GDM1 (cell line): ENCODE measurements at regions not wholly inside any gene's neighbourhood (a gene's known extent, or its start where the extent isn't known, plus 50 kb on each side); places are given as distances from the start of the nearest gene placed in this dataset.

ENCODE experiments used
- DNase-seq: peaks from one replicate; lab custom pipeline; 2025; lab: John Stamatoyannopoulos, UW

DNA sequence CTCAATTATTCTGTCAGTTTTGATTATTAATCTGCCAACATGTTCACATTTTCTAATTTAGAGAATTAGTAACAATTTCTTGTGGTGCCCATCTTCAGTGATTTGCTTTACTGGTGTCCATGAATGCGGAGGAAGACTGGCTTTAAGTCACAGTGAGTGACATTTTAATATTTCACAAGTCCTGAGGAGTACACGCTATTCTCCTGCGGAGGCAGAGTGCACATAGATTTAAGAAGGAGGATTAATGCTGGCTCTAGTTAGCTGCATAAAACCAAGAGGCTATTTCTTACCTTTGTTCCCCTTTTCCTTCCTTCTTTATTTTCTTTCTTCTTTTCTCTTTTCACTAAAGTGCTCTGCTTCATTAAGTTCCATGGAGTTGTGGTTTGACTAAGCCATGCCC lies 495.2 kb upstream of the IGFBP7 start:
- DNase-seq: no peak

- no peak for DNase-seq
These were observed 492.0 kb upstream of the IGFBP7 start for GRCh38 chr4:57602141-57602540.

GRCh38 chr4:57591073-57591472 lies 480.9 kb upstream of the IGFBP7 start:
- no peak for DNase-seq

DNA sequence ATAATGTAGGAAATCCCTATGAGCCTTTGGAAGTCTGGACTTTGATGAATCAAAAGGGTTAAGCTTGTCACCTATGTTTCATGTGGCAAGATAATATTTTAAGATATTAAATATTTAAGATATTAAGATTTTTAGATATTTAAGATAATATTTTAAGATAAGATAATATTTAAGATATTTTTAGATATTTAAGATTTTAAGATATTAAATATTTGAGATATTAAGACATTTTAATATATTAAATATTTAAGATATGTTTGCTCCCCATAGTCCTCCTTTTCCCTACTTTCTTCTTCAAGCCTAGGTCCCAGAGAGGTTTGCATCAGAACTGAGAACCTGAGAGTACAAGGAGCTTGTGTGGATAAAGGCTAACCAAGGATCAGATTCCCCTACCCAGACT lies 478.4 kb upstream of the IGFBP7 start:
- DNase-seq: no peak

DNA sequence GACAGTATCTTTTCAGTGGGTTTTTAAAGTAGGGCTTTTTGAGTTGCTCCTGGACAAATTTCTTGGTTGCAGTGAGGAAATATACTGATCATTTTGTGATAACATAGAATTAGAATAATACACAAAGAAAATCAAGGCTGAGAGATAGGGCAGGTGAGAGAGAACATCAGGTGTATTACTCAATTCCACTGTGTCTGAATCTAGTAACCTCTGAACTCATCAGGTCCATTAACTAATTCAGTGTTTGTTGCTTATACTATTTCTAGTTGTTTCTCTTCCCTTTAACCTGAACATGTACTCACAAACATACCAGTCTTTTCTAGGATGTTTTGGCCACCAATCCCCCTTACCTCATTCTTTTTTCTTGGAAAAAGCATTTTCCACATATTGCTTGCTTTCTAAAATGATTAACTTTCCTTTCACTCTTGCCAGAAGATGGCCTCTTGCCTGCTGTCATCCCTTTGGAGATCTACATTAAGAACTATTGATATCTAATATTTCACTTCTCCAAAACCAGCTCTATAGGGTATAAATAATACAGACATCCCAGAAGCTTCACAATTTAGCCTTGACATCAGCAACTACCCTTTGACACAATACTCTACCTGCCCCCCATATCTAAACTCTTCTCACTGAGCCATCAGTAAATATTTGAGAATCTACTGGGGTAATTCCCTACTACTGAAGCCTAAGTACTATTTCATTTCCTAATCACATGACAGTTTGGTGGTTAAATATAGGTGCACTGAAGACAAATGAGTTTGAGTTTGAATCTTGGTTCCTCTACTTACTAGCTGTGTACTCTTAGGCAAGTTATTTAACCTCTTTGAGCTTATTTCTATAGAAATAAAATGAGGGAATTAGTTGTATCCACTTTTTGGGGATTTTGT lies 470.8 kb upstream of the IGFBP7 start:
- DNase-seq: no peak

GRCh38 chr4:57575426-57575825 lies 465.2 kb upstream of the IGFBP7 start:
- DNase-seq: no peak

- DNase-seq: no peak
These were observed 444.4 kb upstream of the IGFBP7 start for GRCh38 chr4:57554556-57555092.

- no peak for DNase-seq
These were observed 443.5 kb upstream of the IGFBP7 start for GRCh38 chr4:57553728-57554127.

- no peak for DNase-seq
These were observed 440.0 kb upstream of the IGFBP7 start for GRCh38 chr4:57550198-57550597.

GRCh38 chr4:57548856-57549255 lies 438.7 kb upstream of the IGFBP7 start:
- DNase-seq: no peak

GRCh38 chr4:57544811-57545654 lies 434.8 kb upstream of the IGFBP7 start:
- DNase-seq: no peak

DNA sequence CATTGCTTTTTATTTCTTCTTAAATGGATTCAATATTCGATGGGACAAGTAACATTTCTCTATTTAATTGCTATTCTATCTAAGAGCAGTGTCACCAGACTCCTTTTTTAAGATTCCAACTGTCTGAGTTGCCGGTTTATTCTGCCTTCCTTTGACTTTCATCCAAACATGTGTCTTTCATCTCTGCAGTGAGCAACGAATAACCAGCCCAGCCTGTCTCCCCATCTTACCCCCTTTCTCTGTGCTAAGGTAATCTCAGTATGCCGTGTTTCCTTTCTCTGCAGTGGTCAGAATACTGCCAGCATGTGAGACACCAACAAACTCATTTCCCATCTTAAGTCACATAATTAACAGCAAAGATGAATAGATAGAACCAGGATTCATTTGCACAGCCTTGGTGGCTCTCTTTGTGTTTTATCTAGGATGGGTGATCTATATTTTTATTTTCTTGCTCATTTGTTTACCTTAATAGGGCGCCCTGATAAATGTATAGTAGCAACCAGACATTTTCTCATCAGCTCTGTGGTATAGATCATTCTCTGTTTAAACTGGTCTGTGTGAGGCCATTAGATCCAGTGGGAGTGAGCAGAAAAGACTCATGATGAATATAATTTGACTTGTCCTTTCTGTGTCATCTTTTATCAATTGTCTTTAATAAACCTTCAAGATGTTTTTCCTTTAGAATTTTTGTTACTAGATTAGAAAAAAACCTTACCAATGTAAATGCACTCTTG lies 394.8 kb upstream of the IGFBP7 start:
- DNase-seq: no peak

GRCh38 chr4:57504139-57504538 lies 394.0 kb upstream of the IGFBP7 start:
- no peak for DNase-seq

DNA sequence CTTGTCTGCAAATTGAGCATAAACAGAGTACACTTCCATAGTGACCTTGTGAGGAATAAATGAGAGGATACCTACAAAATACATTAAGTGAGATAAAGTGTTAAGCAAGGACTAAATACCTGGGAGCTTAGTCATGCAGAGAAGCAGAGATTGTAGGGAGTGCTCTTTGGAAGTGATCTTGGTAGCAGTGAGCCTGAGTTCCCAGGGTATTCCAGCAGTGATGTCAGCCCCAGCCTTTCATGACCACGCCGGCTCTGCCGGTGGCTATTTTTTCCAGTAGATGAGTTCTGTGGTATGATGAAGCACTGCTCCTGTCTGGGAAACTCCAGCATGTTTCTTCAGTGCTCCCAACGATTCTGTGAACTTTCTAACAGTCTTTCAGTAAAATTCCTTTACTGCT lies 391.5 kb upstream of the IGFBP7 start:
- no peak for DNase-seq

DNA sequence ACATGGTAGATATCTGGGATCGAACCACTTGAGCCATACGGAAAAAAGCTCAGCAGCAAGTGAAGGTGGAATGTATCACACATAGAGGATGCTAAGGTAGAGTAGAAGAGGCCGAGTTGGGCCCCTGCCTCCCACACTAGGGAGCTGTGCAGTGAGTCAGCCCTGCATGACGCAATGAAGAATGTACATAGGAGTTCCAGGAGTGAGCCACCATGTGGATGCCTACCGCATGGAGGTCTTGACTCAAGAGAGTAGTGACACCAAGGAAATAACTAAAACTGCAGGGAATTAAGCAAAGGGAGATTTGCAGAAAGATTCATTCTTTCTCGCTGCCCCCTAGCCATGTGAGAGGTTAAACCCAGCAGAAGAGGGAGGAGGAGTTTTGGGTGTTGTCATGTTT lies 389.6 kb upstream of the IGFBP7 start:
- no peak for DNase-seq

DNA sequence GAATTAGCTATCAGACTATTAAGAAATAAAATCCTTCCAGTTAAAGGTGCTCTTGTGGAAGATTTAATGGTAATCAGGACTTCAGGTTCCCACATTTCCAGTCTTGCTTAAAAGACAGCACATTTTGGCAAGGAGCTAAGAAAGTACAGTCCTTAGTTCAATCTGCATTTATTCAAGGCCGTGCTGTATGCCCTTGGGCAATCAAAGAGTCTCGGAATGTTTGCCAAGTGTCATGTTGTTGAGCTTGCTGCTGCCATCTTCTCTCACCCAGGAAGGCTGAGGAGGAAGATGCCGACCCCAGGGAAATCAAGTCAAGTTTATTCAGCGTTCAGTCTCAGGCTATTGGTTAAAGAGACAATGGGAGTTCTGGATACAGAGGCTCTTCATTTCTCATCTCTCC lies 388.1 kb upstream of the IGFBP7 start:
- no peak for DNase-seq

- no peak for DNase-seq
These were observed 386.7 kb upstream of the IGFBP7 start for GRCh38 chr4:57496697-57497471.

- no peak for DNase-seq
These were observed 384.6 kb upstream of the IGFBP7 start for GRCh38 chr4:57494821-57495220.

DNA sequence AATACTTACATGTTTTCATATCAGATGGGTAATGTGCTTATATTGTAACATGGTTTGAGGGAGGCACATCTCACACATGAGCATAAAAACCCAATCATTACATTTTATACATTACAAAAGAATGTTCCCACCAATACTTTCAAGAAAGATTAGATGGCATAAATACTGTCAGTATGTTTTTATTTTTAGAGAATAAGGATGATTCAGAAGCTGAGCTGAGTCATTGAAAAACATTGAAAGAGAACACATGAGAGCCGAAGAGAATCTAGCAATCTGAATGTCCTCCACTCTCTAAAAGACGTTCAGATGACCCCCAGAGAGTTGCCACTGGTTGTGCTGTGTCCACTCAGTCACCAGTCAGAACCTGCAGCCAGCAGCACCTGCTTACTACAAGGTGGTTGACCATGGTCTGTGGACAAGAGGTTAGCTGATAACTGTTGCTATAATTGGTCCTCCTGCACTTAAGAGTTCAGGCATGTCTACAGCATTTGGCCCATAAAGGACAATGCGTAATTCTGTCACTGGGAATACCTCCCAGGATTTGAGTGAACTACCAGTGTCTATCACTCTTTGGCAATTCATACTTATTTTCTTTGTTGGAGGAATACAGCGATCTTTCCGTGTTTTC lies 382.2 kb upstream of the IGFBP7 start:
- no peak for DNase-seq

GRCh38 chr4:57491388-57491787 lies 381.2 kb upstream of the IGFBP7 start:
- no peak for DNase-seq
